ENCODE measurements at regions not wholly inside any gene's neighbourhood (a gene's known extent, or its start where the extent isn't known, plus 50 kb on each side); places are given as distances from the start of the nearest gene placed in this dataset.
"Not testable (repeated sequence)": the region's sequence is repeated elsewhere in the genome, so short reads cannot be mapped to it uniquely, and the experiment has no call there.

DNA sequence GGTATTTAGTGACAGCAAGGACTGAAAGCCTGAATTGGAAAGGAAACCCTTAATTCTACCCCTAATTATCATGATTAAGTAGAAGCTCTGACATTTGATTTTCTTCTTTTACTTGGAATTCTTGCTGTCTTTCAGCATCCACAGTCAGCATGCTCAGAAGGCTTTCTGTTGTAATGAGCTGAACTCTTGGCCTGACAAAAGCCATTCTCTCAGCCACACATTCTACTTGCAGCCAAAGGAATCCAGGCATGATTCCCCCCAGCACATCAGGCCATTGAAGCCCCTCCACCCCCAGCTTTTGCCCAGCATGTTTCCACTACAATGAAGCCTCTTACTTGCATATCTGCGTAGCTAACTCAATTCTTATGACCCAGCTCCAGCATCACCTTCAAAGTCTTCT is 94.3 kb upstream of the FRMD4A start:
- ATAC-seq, result no peak
- TF ChIP-seq ARNTL (CRISPR knock-in tag; IDR thresholded peaks at IDR 0.05; ENCODE audit: borderline replicate concordance, low read depth), result no peak
- no peak for TF ChIP-seq ZNF565 (CRISPR knock-in tag; conservative IDR thresholded peaks at IDR 0.05; ENCODE audit: low read depth)
- no peak for TF ChIP-seq ZC3H10 (CRISPR knock-in tag; IDR thresholded peaks at IDR 0.05)
- TF ChIP-seq ISL1 (CRISPR knock-in tag; IDR thresholded peaks at IDR 0.05), result no peak

DNA sequence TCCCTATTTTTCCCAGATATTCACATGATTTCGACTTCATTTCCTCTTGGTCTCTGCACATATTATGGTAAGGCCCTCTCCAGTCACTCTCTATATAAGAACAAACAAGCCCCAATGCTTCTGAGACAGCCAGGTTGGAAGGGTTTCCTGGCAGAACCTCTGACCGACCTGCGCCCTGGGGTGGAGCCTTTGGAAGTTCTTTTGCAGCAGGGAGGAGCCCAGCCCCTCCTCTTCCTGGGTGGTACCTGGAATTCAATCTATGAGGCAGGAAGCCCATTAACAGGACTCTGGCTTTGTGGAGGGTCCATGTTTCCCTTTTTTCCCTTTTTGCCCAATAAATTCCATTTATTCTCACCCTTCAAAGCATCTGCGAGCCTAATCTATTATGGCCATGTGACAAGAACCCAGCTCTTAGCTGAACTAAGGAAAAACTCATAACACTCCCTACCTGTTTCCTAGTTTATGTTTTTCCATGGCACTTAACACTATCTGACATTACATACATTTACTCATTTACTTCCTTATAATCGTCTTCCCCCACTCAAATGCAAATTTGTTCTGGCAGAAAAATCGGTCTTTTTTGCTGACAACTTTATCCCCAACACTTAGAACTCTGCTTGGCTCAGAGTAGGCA is 92.5 kb upstream of the FRMD4A start:
- no peak for ATAC-seq

DNA sequence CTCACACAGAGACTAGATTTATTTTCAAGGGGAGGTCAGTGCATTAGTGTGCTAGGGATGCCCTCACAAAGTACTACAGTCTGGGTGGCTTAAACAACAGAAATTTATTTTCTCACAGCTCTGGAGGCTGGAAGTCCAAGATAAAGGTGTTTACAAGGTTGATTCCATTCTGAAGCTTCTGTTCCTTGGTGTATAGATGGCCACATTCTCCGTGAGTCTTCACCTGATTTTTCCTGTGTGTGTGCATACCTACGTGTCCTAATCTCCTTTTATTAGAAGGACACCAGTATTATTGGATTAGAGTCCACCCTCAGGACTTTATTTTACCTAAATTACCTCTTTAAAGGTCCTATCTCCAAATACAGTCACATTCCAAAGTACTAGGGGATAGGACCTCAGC is 91.7 kb upstream of the FRMD4A start:
- ATAC-seq, result no peak

More for the DNA sequence above, 92.5 kb upstream of the FRMD4A start:
- no peak for TF ChIP-seq GLIS3 (CRISPR knock-in tag; IDR thresholded peaks at IDR 0.05)
- no peak for TF ChIP-seq ARNTL (CRISPR knock-in tag; IDR thresholded peaks at IDR 0.05; ENCODE audit: borderline replicate concordance, low read depth)
- TF ChIP-seq, protein P1, sequence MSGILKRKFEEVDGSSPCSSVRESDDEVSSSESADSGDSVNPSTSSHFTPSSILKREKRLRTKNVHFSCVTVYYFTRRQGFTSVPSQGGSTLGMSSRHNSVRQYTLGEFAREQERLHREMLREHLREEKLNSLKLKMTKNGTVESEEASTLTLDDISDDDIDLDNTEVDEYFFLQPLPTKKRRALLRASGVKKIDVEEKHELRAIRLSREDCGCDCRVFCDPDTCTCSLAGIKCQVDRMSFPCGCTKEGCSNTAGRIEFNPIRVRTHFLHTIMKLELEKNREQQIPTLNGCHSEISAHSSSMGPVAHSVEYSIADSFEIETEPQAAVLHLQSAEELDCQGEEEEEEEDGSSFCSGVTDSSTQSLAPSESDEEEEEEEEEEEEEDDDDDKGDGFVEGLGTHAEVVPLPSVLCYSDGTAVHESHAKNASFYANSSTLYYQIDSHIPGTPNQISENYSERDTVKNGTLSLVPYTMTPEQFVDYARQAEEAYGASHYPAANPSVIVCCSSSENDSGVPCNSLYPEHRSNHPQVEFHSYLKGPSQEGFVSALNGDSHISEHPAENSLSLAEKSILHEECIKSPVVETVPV (CRISPR knock-in tag; IDR thresholded peaks at IDR 0.05), result no peak
- no peak for TF ChIP-seq SNAI2 (CRISPR knock-in tag; IDR thresholded peaks at IDR 0.05)
- TF ChIP-seq OSR1 (CRISPR knock-in tag; IDR thresholded peaks at IDR 0.05), result no peak
- TF ChIP-seq ZNF565 (CRISPR knock-in tag; conservative IDR thresholded peaks at IDR 0.05; ENCODE audit: low read depth), result no peak
- TF ChIP-seq PPARA (CRISPR knock-in tag; IDR thresholded peaks at IDR 0.05; ENCODE audit: borderline replicate concordance), result no peak
- TF ChIP-seq BACH2 (CRISPR knock-in tag; IDR thresholded peaks at IDR 0.05; ENCODE audit: borderline replicate concordance), result no peak
- no peak for TF ChIP-seq RARB (CRISPR knock-in tag; IDR thresholded peaks at IDR 0.05)

DNA sequence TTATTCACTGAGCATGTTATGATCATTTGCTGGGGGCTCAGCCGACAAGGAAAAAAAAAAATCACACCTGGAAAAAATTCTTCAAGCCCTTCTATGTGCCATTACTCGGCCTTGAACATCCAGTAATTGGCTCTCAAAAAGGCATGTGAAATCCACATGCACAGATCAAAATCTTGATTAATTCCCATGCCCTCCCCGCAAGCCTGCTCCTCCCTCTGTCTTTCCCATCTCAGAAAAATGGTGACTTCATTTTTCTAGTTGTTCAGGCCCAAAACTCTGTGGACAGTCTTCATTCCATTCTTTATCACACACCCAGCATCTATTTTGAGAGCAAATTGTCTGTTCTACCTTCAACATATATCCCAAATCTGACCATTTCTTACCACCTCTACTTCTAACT is 91.2 kb upstream of the FRMD4A start:
- TF ChIP-seq CSDC2 (CRISPR knock-in tag; IDR thresholded peaks at IDR 0.05) (no peak), ZNF8 (CRISPR knock-in tag; IDR thresholded peaks at IDR 0.05) (no peak), ESRRG (CRISPR knock-in tag; IDR thresholded peaks at IDR 0.05) (no peak), RARB (CRISPR knock-in tag; IDR thresholded peaks at IDR 0.05) (no peak)
- ATAC-seq, result no peak

More for the DNA sequence above, 91.7 kb upstream of the FRMD4A start:
- TF ChIP-seq, protein P2, sequence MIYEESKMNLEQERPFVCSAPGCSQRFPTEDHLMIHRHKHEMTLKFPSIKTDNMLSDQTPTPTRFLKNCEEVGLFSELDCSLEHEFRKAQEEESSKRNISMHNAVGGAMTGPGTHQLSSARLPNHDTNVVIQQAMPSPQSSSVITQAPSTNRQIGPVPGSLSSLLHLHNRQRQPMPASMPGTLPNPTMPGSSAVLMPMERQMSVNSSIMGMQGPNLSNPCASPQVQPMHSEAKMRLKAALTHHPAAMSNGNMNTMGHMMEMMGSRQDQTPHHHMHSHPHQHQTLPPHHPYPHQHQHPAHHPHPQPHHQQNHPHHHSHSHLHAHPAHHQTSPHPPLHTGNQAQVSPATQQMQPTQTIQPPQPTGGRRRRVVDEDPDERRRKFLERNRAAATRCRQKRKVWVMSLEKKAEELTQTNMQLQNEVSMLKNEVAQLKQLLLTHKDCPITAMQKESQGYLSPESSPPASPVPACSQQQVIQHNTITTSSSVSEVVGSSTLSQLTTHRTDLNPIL (CRISPR knock-in tag; IDR thresholded peaks at IDR 0.05; ENCODE audit: low read depth), result no peak
- TF ChIP-seq ZC3H10 (CRISPR knock-in tag; IDR thresholded peaks at IDR 0.05), result no peak
- no peak for TF ChIP-seq ZFP3 (CRISPR knock-in tag; IDR thresholded peaks at IDR 0.05)
- TF ChIP-seq, protein P3, sequence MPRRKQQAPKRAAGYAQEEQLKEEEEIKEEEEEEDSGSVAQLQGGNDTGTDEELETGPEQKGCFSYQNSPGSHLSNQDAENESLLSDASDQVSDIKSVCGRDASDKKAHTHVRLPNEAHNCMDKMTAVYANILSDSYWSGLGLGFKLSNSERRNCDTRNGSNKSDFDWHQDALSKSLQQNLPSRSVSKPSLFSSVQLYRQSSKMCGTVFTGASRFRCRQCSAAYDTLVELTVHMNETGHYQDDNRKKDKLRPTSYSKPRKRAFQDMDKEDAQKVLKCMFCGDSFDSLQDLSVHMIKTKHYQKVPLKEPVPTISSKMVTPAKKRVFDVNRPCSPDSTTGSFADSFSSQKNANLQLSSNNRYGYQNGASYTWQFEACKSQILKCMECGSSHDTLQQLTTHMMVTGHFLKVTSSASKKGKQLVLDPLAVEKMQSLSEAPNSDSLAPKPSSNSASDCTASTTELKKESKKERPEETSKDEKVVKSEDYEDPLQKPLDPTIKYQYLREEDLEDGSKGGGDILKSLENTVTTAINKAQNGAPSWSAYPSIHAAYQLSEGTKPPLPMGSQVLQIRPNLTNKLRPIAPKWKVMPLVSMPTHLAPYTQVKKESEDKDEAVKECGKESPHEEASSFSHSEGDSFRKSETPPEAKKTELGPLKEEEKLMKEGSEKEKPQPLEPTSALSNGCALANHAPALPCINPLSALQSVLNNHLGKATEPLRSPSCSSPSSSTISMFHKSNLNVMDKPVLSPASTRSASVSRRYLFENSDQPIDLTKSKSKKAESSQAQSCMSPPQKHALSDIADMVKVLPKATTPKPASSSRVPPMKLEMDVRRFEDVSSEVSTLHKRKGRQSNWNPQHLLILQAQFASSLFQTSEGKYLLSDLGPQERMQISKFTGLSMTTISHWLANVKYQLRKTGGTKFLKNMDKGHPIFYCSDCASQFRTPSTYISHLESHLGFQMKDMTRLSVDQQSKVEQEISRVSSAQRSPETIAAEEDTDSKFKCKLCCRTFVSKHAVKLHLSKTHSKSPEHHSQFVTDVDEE (CRISPR knock-in tag; IDR thresholded peaks at IDR 0.05), result no peak
- no peak for TF ChIP-seq GLIS3 (CRISPR knock-in tag; IDR thresholded peaks at IDR 0.05)
- TF ChIP-seq, protein P4, sequence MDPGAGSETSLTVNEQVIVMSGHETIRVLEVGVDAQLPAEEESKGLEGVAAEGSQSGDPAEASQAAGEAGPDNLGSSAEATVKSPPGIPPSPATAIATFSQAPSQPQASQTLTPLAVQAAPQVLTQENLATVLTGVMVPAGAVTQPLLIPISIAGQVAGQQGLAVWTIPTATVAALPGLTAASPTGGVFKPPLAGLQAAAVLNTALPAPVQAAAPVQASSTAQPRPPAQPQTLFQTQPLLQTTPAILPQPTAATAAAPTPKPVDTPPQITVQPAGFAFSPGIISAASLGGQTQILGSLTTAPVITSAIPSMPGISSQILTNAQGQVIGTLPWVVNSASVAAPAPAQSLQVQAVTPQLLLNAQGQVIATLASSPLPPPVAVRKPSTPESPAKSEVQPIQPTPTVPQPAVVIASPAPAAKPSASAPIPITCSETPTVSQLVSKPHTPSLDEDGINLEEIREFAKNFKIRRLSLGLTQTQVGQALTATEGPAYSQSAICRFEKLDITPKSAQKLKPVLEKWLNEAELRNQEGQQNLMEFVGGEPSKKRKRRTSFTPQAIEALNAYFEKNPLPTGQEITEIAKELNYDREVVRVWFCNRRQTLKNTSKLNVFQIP (CRISPR knock-in tag; IDR thresholded peaks at IDR 0.05; ENCODE audit: borderline replicate concordance, low read depth), result no peak
- no peak for TF ChIP-seq PPARA (CRISPR knock-in tag; IDR thresholded peaks at IDR 0.05; ENCODE audit: borderline replicate concordance)
- no peak for TF ChIP-seq ESRRG (CRISPR knock-in tag; IDR thresholded peaks at IDR 0.05)
- TF ChIP-seq ISL1 (CRISPR knock-in tag; IDR thresholded peaks at IDR 0.05), result no peak
- no peak for TF ChIP-seq ZNF565 (CRISPR knock-in tag; conservative IDR thresholded peaks at IDR 0.05; ENCODE audit: low read depth)

DNA sequence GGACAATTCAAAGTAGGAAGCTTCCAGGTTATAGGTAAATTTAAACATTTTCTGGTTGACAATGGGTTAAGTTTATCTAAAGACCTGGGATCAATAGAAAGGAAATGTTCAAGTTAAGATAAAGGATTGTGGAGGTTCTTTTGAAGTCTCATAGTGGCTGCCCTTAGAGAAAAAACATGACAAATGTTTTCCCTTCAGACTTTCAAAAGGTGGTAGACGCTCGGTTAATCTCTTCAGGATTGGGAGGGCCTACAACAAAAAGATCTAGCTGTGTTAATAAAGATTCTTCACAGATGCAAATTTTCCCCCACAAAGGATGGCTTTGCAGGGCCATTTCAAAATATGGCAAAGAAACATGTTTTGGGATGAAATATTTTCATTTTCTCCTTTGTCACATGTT is 86.6 kb upstream of the FRMD4A start:
- ATAC-seq, result not testable (repeated sequence)

Data from SK-N-SH treated with all-trans-retinoic acid at 6 μM for 48 hours (cell line).